NCI-H526 treated with DMSO at 0.1 percent for 48 hours (cell line): ENCODE measurements at regions not wholly inside any gene's neighbourhood (a gene's known extent, or its start where the extent isn't known, plus 50 kb on each side); places are given as distances from the start of the nearest gene placed in this dataset.

Experiments
- DNase-seq: peaks from one replicate; lab custom pipeline; 2025; lab: John Stamatoyannopoulos, UW

- no peak for DNase-seq
These were observed 150.4 kb upstream of the RAI14 start for GRCh38 chr5:34505731-34506130.

DNA sequence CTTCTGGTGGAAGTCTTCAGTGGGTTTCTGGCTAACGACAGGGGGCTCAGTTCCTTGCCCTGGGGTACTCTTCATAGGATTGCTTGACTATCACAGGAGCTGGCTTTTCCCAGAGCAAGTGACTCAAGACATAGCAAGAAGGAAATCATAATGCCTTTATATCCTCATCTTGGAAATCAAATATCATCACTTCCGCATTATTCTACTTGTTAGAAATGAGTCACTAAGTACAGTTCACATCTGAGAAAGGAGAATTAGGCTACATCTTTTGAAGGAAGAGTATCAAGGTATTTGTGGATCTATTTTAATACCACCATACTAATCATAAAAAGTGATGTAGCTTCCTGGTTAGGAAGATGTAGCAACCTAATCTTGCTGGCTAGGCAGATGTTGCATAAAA lies 148.2 kb upstream of the RAI14 start:
- no peak for DNase-seq

GRCh38 chr5:34509392-34509791 lies 146.7 kb upstream of the RAI14 start:
- DNase-seq = no peak

DNA sequence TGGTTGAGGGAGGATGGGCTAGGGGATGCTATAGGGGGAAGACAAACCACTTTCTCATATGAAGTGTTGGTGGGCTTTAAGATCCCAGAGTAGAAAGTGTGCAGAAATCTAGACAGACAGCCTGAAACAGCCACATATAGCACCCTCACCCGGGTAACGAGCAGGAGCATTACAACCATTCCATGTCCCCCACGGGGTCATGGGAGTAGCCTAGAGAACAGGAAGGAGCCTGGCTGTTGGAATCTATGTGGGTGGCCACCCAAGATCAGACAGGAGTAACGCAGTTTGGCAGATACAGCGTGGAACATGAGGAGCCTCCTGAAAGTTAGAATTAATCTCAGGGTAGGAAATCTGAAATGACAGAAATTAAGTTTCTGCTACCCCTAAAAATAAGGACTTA lies 146.1 kb upstream of the RAI14 start:
- DNase-seq = no peak

- DNase-seq = peak; percentile 41
These were observed 145.1 kb upstream of the RAI14 start for GRCh38 chr5:34511063-34511462.

DNA sequence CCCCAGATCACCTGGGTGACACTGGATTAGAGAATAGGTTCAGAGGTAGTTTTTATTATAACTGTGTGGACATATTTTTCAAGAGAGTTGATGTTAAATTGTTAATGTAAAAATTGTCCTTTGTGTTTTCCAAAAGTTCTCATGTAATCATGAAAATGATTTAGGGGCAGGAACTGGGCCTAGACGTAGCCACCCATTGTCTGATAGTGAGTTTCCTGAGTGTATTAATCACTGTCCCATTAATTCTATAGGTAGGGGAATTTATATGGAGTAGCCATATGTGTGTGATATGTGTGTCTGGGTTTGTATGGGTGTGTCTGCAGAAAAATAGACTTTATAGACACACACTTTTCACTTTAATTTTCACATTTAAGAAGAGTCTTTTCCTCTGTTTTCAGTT lies 144.6 kb upstream of the RAI14 start:
- DNase-seq = no peak

GRCh38 chr5:34511915-34512314 lies 144.2 kb upstream of the RAI14 start:
- no peak for DNase-seq

- DNase-seq = no peak
These were observed 140.0 kb upstream of the RAI14 start for GRCh38 chr5:34516166-34516565.

GRCh38 chr5:34516686-34517085 lies 139.4 kb upstream of the RAI14 start:
- DNase-seq = no peak

- DNase-seq = no peak
These were observed 138.9 kb upstream of the RAI14 start for GRCh38 chr5:34517249-34517648.

DNA sequence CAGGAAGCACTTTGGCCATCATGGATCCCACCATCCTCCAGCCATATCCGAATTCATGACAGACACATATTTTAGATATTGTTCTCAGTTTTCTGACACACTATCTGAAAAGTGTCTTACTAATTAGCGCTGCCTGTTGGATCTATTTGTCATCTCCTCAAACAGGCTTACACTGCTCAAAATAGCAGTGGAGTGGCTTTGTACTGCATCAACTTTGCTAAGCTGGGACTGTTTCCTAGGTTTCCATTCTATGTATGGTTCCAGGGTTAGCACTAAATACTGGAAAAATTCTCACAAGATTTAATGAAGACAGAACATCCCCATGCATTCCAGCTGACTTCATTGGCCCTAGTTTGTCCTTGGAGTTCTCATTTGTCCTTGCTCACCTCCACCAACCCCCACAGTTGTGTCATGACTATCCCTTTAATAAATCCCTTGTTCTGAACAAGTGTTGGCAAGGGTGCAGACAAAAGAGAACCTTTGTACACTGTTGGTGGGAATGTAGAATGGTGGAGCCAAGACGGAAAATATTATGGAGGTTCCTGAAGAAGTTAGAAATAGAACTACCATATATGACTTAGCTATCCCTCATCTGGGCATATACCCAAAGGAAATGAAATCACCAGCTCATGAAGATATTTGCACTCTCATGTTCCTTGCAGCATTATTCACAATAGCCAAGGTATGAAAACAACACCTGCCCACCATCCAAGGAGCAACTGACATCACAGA lies 136.5 kb upstream of the RAI14 start:
- no peak for DNase-seq

- no peak for DNase-seq
These were observed 134.4 kb upstream of the RAI14 start for GRCh38 chr5:34521628-34522290.

GRCh38 chr5:34522599-34523386 lies 133.3 kb upstream of the RAI14 start:
- peak; percentile 57 for DNase-seq

DNA sequence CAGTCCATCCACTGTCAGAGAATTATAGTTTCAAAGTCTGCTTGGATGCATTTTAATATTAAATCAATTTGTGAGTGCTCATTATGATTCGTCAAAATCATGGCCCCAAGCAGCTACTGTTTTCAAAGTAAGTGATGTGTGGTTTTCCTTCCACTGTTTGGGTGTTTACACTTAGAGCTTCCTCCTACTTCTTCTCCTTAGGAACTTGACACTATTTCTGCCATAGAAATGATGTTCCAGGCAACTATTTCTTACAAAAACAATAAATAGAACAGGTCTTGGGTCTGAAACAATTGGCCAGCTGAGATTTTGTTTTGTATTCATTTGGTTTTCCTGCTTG lies 132.8 kb upstream of the RAI14 start:
- no peak for DNase-seq

GRCh38 chr5:34524123-34524522 lies 132.0 kb upstream of the RAI14 start:
- no peak for DNase-seq

DNA sequence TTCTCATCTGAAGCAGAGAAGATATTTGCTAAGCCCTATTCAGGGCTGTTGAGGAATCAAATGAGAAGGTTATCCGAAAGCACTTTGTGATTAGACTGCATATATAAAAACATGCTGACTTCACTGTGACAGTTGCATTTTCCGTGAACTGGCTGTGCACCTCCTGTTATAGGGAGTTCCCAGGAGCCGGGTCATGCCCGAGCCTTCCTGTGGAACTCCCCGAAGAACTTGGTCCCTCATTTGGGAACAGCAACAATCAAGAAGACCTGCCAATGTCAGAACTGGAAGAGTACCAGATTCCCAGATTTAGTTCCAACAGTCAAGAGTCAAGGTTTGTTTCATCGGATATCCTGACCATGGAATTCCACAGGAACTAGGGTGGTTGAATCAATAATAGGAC lies 130.4 kb upstream of the RAI14 start:
- DNase-seq = no peak

- no peak for DNase-seq
These were observed 129.3 kb upstream of the RAI14 start for GRCh38 chr5:34526682-34527305.

GRCh38 chr5:34529581-34530331 lies 126.4 kb upstream of the RAI14 start:
- DNase-seq = no peak

GRCh38 chr5:34530637-34531036 lies 125.5 kb upstream of the RAI14 start:
- DNase-seq = no peak

GRCh38 chr5:34531751-34532360 lies 124.3 kb upstream of the RAI14 start:
- no peak for DNase-seq
